ENCODE measurements at regions not wholly inside any gene's neighbourhood (a gene's known extent, or its start where the extent isn't known, plus 50 kb on each side); places are given as distances from the start of the nearest gene placed in this dataset.

DNA sequence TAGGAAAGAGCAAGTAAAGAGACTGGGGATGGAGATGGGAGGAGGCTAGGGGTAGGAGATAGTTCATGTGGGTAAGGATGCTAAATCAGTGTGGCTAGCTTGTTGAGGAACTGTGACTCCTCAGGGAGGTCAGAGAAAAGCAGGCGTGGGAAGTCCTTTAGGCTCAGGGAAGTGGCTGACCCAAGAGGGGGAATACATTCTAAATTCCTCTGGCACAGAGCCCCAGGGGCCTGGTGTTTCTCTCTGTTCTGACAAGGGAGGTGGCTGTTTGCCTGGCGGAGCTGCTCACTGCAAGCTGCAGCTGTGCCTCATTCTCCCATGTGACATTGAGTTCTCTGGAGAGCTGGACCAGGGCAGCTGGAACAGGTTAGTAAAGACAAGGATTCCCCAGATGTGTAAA is 152.2 kb upstream of the SLC38A2 start:
- H3K9me3 Mint-ChIP-seq: peaks cover 0 to 11% (median 4%) of the 10 kb centered on the region in 7 donors
- 67% methylated on average over 1 of the region's 2 CpGs for WGBS (ENCODE audit: insufficient coverage)
- intact Hi-C loops (cut with micrococcal nuclease): no loop called here
- Histone ChIP-seq H3K4me3 (replicated peaks in 1 of 3; ENCODE audit: low read depth in 2 of 3, low read length in 3 of 3) (no peak overlapping the region), H4K20me1 (ENCODE audit: insufficient read depth, low read length) (no peaks in the 10 kb centered on the region), H3K36me3 (replicated peaks in 1 of 2; ENCODE audit: control insufficient read depth in 1 of 2, insufficient read depth in 2 of 2, low read length in 2 of 2) (no peaks in the 10 kb centered on the region), H2AFZ (ENCODE audit: insufficient read depth, low read depth, low read length, poor library complexity, severe bottlenecking) (no peak overlapping the region), H3K27me3 (ENCODE audit: control insufficient read depth in 2 of 2, insufficient read depth in 2 of 2, low read length in 2 of 2) (no peaks in the 10 kb centered on the region), H3K9ac (ENCODE audit: insufficient read depth, low read length, poor library complexity, severe bottlenecking) (no peak overlapping the region), H3K4me1 (ENCODE audit: control insufficient read depth in 1 of 2, insufficient read depth in 2 of 2, low read length in 2 of 2) (no peaks in the 10 kb centered on the region), H3K4me2 (replicated peaks; ENCODE audit: extremely low read depth, low read length, poor library complexity, severe bottlenecking) (no peak overlapping the region), H3K27ac (ENCODE audit: low read depth in 1 of 2, low read length in 2 of 2) (no peak overlapping the region), H3K79me2 (ENCODE audit: insufficient read depth, low read length) (no peaks in the 10 kb centered on the region), H3K9me3 (replicated peaks in 1 of 2; ENCODE audit: control insufficient read depth in 1 of 2, insufficient read depth in 1 of 2, low read length in 2 of 2) (no peaks in the 10 kb centered on the region)
- no peaks in the 10 kb centered on the region for H3K27me3 Mint-ChIP-seq (ENCODE audit: low read depth in 3 of 3)
- H3K27ac Mint-ChIP-seq: no peak overlapping the region
- no peak for TF ChIP-seq CTCF (IDR thresholded peaks at IDR 0.05)
- H3K36me3 Mint-ChIP-seq: peaks cover 4 to 5% of the 10 kb centered on the region in 2 donors
- peaks cover 8% of the 10 kb centered on the region for H3K4me1 Mint-ChIP-seq
- no peak for DNase-seq
- H3K4me3 Mint-ChIP-seq: no peak overlapping the region

DNA sequence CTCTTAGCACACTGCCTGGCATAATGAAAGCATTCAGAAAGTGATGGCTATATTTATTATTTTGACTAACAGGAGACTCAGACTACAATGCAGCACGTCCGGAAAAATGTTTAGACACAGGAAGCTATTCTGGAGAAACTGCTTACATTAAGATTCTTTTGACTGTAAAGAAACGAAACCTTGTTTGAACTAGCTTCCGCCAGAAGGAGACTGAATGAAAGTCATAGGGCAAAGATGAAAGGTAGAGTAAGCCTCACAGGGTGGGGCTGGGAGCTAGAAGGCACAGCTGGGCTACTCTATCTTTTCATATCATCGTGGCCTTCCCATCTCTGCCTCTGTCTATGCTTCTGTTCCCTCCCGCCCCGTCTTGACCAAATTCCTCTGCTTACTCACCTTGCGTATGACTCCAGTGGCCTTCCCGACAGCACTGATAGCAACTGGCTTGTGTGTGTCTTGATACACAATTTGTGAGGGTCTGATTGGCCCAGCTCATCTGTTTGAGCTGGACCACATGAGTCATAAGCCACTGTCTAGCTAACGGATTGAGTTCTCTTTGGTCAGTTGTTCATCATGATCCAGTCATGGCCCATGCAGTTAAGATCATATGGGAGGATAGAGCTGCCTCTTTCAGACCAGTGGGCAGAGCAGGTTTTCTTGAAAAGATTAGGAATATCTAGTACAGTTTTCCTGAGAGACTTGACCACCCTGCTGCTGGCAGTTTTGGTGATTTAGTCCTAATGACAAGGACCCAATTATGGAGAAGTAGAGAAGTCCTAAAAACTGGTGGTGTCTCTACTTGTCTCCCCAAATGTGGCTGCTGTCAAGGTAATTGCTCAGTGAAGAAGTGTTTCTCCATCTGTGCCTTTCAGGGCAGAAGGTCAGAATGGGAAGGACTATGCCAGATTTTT is 151.5 kb upstream of the SLC38A2 start:
- Mint-ChIP-seq H3K36me3 (peaks cover 4 to 5% of the 10 kb centered on the region in 2 donors), H3K4me3 (peak overlapping the region in 1 of 2 donors; percentile 18), H3K4me1 (peaks cover 8% of the 10 kb centered on the region), H3K9me3 (peaks cover 0 to 11% (median 4%) of the 10 kb centered on the region in 7 donors), H3K27ac (peak overlapping the region in 1 of 7 donors; percentile 3), H3K27me3 (ENCODE audit: low read depth in 3 of 3) (peaks cover 0 to 2% (median 0%) of the 10 kb centered on the region in 3 donors)
- H3K4me1 ChIP-seq (ENCODE audit: control insufficient read depth in 1 of 2, insufficient read depth in 2 of 2, low read length in 2 of 2): no peaks in the 10 kb centered on the region
- H3K9me3 ChIP-seq (replicated peaks in 1 of 2; ENCODE audit: control insufficient read depth in 1 of 2, insufficient read depth in 1 of 2, low read length in 2 of 2): no peaks in the 10 kb centered on the region
- WGBS (ENCODE audit: insufficient coverage): 73% methylated on average over 2 of the region's 10 CpGs
- H2AFZ ChIP-seq (ENCODE audit: insufficient read depth, low read depth, low read length, poor library complexity, severe bottlenecking): no peak overlapping the region
- no peaks in the 10 kb centered on the region for H3K36me3 ChIP-seq (replicated peaks in 1 of 2; ENCODE audit: control insufficient read depth in 1 of 2, insufficient read depth in 2 of 2, low read length in 2 of 2)
- no peak overlapping the region for H3K27ac ChIP-seq (ENCODE audit: low read depth in 1 of 2, low read length in 2 of 2)
- no peaks in the 10 kb centered on the region for H4K20me1 ChIP-seq (ENCODE audit: insufficient read depth, low read length)
- H3K9ac ChIP-seq (ENCODE audit: insufficient read depth, low read length, poor library complexity, severe bottlenecking): no peak overlapping the region
- H3K79me2 ChIP-seq (ENCODE audit: insufficient read depth, low read length): no peaks in the 10 kb centered on the region
- no peak overlapping the region for H3K4me3 ChIP-seq (replicated peaks in 1 of 3; ENCODE audit: low read depth in 2 of 3, low read length in 3 of 3)
- peak in 2 of 3 donors; percentile 3 to 10 for DNase-seq
- intact Hi-C loops (cut with micrococcal nuclease): no loop called here
- no peaks in the 10 kb centered on the region for H3K27me3 ChIP-seq (ENCODE audit: control insufficient read depth in 2 of 2, insufficient read depth in 2 of 2, low read length in 2 of 2)
- H3K4me2 ChIP-seq (replicated peaks; ENCODE audit: extremely low read depth, low read length, poor library complexity, severe bottlenecking): no peak overlapping the region
- no peak for TF ChIP-seq CTCF (IDR thresholded peaks at IDR 0.05)

All from CD14-positive monocyte (primary cell).